CD4-positive, alpha-beta memory T cell (primary cell): ENCODE measurements at regions not wholly inside any gene's neighbourhood (a gene's known extent, or its start where the extent isn't known, plus 50 kb on each side); places are given as distances from the start of the nearest gene placed in this dataset.

Experiments used
- CTCF ChIA-PET: fragments of 350-600 bp; sonication (Branson Sonifier 250); formaldehyde crosslinking; loops from one replicate; lab custom pipeline; 2021; ENCODE audit warnings: inconsistent platforms; ENCODE audit not compliant: partially characterized antibody; lab: Charles Lee
- POLR2A ChIA-PET: fragments of 350-600 bp; sonication (Branson Sonifier 250); formaldehyde crosslinking; loops from one replicate; lab custom pipeline; 2021; ENCODE audit not compliant: partially characterized antibody; lab: Charles Lee
- DNase-seq, 5 donors: peaks; one replicate each; pipeline versions ENCODE4 v3.0.0 to v3.0.0-alpha.2; 2020 to 2022; ENCODE audit warnings: mixed read lengths in 1 of 5
- H3K27ac ChIP-seq: one replicate; pipeline ENCODE4 v1.7.0; 2013; ENCODE audit warnings: low read depth, low read length
- H3K27me3 ChIP-seq: 2 replicates; pipeline ENCODE4 v1.7.0; 2013; ENCODE audit warnings: mild to moderate bottlenecking, low read length, moderate library complexity; ENCODE audit not compliant: insufficient read depth
- H3K36me3 ChIP-seq: 2 replicates; pipeline ENCODE4 v1.7.0; 2013; ENCODE audit warnings: mild to moderate bottlenecking, low read length, moderate library complexity; ENCODE audit not compliant: insufficient read depth
- H3K4me1 ChIP-seq: 2 replicates; pipeline ENCODE4 v1.7.0; 2013; ENCODE audit warnings: mild to moderate bottlenecking, low read length, moderate library complexity; ENCODE audit not compliant: insufficient read depth
- H3K4me3 ChIP-seq, 2 donors: one replicate each; pipeline ENCODE4 v1.7.0; 2013; ENCODE audit warnings: low read length in 2 of 2, mild to moderate bottlenecking in 1 of 2
- H3K9me3 ChIP-seq, 2 donors: one replicate each; pipeline ENCODE4 v1.7.0; 2013; ENCODE audit warnings: low read length in 2 of 2, control low read depth in 1 of 2; ENCODE audit not compliant: control insufficient read depth in 1 of 2
- H3K27ac Mint-ChIP-seq, 7 donors: one replicate each; pipeline ENCODE4 v1.8.0; 2020 to 2021; ENCODE audit warnings: mixed read lengths in 7 of 7, mild to moderate bottlenecking in 6 of 7, inconsistent platforms in 3 of 7, moderate library complexity in 3 of 7
- H3K27me3 Mint-ChIP-seq, 2 donors: one replicate each; pipeline ENCODE4 v1.8.0; 2020 to 2021; ENCODE audit warnings: mixed read lengths in 2 of 2
- H3K36me3 Mint-ChIP-seq, 2 donors: one replicate each; pipeline ENCODE4 v1.8.0; 2020 to 2021; ENCODE audit warnings: mixed read lengths in 2 of 2, inconsistent platforms in 1 of 2, mild to moderate bottlenecking in 1 of 2
- H3K4me1 Mint-ChIP-seq, 4 donors: one replicate each; pipeline ENCODE4 v1.8.0; 2020 to 2021; ENCODE audit warnings: mixed read lengths in 4 of 4, mild to moderate bottlenecking in 1 of 4
- H3K4me3 Mint-ChIP-seq, 8 donors: one replicate each; pipeline ENCODE4 v1.8.0; 2020 to 2021; ENCODE audit warnings: mixed read lengths in 8 of 8, mild to moderate bottlenecking in 7 of 8, moderate library complexity in 6 of 8, inconsistent platforms in 3 of 8
- H3K9me3 Mint-ChIP-seq, 8 donors: one replicate each; pipeline ENCODE4 v1.8.0; 2020 to 2021; ENCODE audit warnings: mixed read lengths in 8 of 8, mild to moderate bottlenecking in 5 of 8, inconsistent platforms in 3 of 8, moderate library complexity in 1 of 8
- intact Hi-C: fragments of 100-400 bp; cut with micrococcal nuclease; formaldehyde crosslinking; loops from one replicate; pipeline ENCODE4 v1.15.1; 2023

DNA sequence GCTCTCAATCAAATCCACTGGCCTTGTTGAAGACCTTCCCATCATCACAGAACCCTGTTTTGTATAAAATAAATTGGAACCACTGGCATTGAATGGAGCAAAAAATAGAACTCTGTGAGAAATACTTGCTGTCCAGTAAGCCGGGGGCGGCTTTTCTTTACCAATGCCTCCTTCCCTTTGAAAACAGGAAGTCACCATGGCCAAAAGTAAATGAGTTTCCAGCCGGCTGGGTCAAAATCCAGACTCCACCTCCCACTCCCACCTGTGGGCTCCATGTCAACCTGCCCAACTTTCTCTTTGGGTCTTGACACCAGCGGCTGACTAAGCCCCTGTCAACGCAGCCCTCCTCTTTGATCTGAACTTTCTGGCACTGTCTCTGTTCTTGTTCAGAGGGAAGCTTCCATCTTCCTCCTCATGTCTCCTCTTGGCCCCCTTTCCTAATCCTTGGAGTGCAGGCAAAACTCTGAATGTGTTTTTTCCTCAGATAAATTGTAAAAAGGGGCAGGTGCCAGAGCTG is 95.2 kb downstream of the TFAP2C start:
- H3K4me3 ChIP-seq, result no peak overlapping the region
- no peaks in the 10 kb centered on the region for H3K4me1 ChIP-seq
- H3K9me3 ChIP-seq, result no peaks in the 10 kb centered on the region
- POLR2A ChIA-PET, result no interaction called here
- CTCF ChIA-PET, result no interaction called here
- H3K36me3 Mint-ChIP-seq, result no peaks in the 10 kb centered on the region
- H3K36me3 ChIP-seq, result no peaks in the 10 kb centered on the region
- no peak overlapping the region for H3K4me3 Mint-ChIP-seq
- H3K27me3 ChIP-seq, result no peaks in the 10 kb centered on the region
- intact Hi-C loops, result no loop called here
- H3K27me3 Mint-ChIP-seq, result peaks cover 0 to 1% of the 10 kb centered on the region in 2 donors
- no peak for DNase-seq
- no peaks in the 10 kb centered on the region for H3K4me1 Mint-ChIP-seq
- no peak overlapping the region for H3K27ac ChIP-seq
- H3K27ac Mint-ChIP-seq, result no peak overlapping the region
- peaks cover 0 to 2% (median 0%) of the 10 kb centered on the region in 8 donors for H3K9me3 Mint-ChIP-seq

DNA sequence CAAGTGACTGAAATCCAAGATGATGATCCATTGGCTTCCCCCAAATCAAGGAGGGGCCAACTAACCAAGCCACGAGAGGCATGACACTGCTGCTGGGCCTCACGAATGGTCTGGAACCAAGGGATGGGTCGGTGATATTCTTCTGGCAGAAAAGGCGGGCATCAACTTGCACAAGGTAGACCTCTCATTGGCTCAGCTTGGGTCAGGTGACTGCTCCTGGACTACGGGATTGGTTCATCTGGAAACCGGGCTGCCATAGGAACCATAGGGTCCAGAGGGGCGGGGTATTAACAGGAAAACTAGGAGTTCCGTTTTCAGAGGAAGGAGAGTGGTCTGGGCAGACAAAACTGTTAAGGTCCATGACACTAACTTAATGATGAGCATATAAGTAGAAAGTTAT is 100.9 kb downstream of the TFAP2C start:
- Mint-ChIP-seq H3K27ac (no peak overlapping the region), H3K27me3 (peaks cover 0 to 2% of the 10 kb centered on the region in 2 donors), H3K9me3 (no peaks in the 10 kb centered on the region), H3K4me3 (no peak overlapping the region), H3K36me3 (no peaks in the 10 kb centered on the region), H3K4me1 (no peaks in the 10 kb centered on the region)
- Histone ChIP-seq H3K9me3 (no peaks in the 10 kb centered on the region), H3K36me3 (no peaks in the 10 kb centered on the region), H3K27ac (no peak overlapping the region), H3K4me3 (no peak overlapping the region), H3K27me3 (no peaks in the 10 kb centered on the region), H3K4me1 (no peaks in the 10 kb centered on the region)
- ChIA-PET POLR2A (no interaction called here), CTCF (no interaction called here)
- DNase-seq, result no peak
- intact Hi-C loops, result no loop called here

DNA sequence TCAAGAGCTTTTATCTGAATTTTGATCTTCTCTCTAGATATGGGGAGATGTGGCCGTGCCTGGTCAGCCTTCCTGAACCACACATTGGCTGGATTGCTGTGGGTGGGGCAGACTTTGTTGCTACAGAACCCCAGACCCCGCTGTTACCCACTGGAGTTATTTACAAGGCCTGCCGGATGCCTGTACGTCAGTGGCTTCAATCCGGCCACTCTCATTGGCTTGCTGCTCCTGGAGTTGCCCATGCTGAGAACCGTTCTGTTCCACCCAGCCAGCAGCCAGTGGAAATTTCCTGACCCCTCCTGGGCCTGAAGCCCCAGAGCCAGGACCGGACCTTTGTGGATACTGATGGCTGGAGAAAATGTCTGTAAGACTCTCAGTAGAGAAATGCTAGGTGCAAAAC is 101.9 kb downstream of the TFAP2C start:
- Mint-ChIP-seq H3K4me3 (no peak overlapping the region), H3K9me3 (no peaks in the 10 kb centered on the region), H3K27ac (no peak overlapping the region), H3K36me3 (no peaks in the 10 kb centered on the region), H3K27me3 (peaks cover 2 to 5% of the 10 kb centered on the region in 2 donors), H3K4me1 (no peaks in the 10 kb centered on the region)
- Histone ChIP-seq H3K4me1 (no peaks in the 10 kb centered on the region), H3K9me3 (no peaks in the 10 kb centered on the region), H3K27ac (no peak overlapping the region), H3K27me3 (no peaks in the 10 kb centered on the region), H3K36me3 (no peaks in the 10 kb centered on the region), H3K4me3 (no peak overlapping the region)
- no peak for DNase-seq
- intact Hi-C loops, result no loop called here
- ChIA-PET POLR2A (no interaction called here), CTCF (no interaction called here)

DNA sequence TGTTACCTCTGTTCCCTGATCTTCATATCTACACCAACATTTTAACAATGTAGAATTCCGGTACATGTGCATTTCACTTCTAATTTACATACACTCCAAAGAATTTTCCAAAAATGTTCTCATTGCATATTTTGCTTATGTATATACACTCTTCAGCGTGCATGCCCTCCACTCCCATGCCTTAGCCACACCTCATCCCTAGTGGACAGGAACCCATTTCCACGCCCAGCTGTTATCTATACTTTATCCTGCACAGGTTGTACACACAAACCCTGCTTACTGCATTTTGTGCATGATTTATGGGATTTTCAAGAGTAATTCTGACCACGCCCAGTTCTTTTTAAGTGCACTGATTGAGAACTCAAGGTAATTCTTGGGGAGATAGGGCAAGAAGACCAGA is 102.4 kb downstream of the TFAP2C start:
- no peaks in the 10 kb centered on the region for H3K9me3 Mint-ChIP-seq
- H3K4me3 Mint-ChIP-seq, result no peak overlapping the region
- H3K27ac Mint-ChIP-seq, result no peak overlapping the region
- ChIA-PET CTCF (no interaction called here), POLR2A (no interaction called here)
- no peak overlapping the region for H3K27ac ChIP-seq
- no peaks in the 10 kb centered on the region for H3K36me3 Mint-ChIP-seq
- H3K4me3 ChIP-seq, result no peak overlapping the region
- no peaks in the 10 kb centered on the region for H3K36me3 ChIP-seq
- H3K4me1 ChIP-seq, result no peaks in the 10 kb centered on the region
- intact Hi-C loops, result no loop called here
- H3K4me1 Mint-ChIP-seq, result no peaks in the 10 kb centered on the region
- no peaks in the 10 kb centered on the region for H3K27me3 ChIP-seq
- H3K27me3 Mint-ChIP-seq, result peaks cover 6 to 10% of the 10 kb centered on the region in 2 donors
- no peaks in the 10 kb centered on the region for H3K9me3 ChIP-seq
- no peak for DNase-seq

DNA sequence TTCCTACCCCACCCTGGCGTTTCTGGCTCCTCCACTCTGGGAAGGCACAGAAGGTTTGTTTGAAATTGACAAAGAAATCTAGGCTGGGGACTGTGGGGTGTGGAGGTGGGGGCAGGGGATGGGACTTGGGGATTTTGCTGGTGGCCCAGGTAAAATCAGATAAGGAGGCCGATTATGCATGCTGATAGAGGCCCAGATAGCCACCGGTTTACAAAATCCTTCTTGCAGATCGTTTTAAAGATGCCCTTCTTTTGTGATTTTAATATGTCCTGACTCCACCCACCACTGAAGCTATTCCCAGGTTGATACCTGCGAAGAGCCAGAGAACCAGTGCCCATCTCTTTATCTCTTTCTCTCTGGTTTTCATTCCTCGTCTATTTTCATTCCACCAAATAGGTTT is 104.9 kb downstream of the TFAP2C start:
- Histone ChIP-seq H3K4me1 (no peaks in the 10 kb centered on the region), H3K27ac (no peak overlapping the region), H3K9me3 (no peaks in the 10 kb centered on the region), H3K27me3 (no peaks in the 10 kb centered on the region), H3K4me3 (no peak overlapping the region), H3K36me3 (no peaks in the 10 kb centered on the region)
- Mint-ChIP-seq H3K36me3 (no peaks in the 10 kb centered on the region), H3K4me1 (no peaks in the 10 kb centered on the region), H3K4me3 (no peak overlapping the region), H3K27me3 (peaks cover 11 to 16% of the 10 kb centered on the region in 2 donors), H3K27ac (no peak overlapping the region), H3K9me3 (peaks cover 0 to 4% (median 0%) of the 10 kb centered on the region in 8 donors)
- intact Hi-C loops, result no loop called here
- ChIA-PET POLR2A (no interaction called here), CTCF (interaction anchor here (0.6 kb wide), 1 partner anchor 14 kb away, joined by 4 read pairs; no protein-coding TSS in a partner anchor)
- no peak for DNase-seq

DNA sequence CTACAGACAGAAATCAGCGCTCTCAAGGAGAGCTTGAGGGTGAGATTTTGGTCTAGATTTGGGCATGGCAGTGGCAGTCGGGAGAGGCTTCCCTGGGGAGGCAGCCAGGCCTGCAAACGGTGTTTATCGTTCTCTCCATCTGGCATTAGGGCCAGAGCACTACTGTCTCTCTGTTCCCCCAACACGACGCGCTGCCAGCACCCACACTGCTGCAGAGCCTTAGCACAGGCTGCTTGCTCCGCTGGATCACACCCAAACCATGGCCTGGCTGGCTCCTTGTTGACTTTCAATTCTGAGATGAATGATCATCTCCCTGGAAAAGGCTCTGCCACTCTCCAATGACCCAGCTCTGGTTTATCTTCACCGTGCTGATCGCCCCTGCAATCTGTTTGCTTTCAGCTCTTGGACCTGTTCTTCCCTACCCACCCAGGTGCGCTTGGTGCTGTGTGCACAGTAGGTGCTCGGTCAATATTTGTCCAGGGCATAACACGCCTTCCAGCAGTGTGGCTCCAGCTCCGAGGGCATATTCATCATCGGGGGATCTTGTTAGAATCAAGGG is 106.1 kb downstream of the TFAP2C start:
- peaks cover 11 to 19% of the 10 kb centered on the region in 2 donors for H3K27me3 Mint-ChIP-seq
- DNase-seq, result no peak

DNA sequence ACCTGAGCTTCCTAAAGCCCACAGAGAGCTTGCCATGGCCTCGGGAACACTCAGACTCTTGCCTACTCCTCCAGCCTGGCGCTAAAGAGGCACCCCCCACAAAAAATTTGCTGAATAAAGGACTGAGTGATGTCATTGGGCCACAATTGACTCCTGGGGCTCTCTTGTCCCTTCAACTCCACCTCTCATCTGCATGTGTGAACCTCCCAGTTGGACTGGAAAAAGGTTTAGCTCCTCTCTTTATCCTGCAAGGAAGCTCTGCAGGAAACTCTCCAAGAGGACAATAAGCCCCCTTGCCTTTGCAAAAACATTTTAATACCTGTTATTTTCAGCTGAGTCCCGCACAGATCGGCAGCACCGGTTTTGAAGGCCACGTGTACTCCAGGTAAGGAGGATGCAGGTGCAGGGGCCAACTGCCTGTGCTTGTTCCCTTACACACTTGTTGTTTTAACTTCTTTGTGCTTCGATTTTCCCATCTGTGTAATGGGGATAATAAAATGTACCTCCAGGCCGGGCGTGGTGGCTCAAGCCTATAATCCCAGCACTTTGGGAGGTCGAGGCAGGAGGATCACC is 107.3 kb downstream of the TFAP2C start:
- DNase-seq, result no peak
- no peaks in the 10 kb centered on the region for H3K9me3 ChIP-seq
- no peak overlapping the region for H3K27ac ChIP-seq
- H3K4me1 ChIP-seq, result no peaks in the 10 kb centered on the region
- H3K36me3 ChIP-seq, result no peaks in the 10 kb centered on the region
- CTCF ChIA-PET, result no interaction called here
- peaks cover 14 to 21% of the 10 kb centered on the region in 2 donors for H3K27me3 Mint-ChIP-seq
- no peak overlapping the region for H3K27ac Mint-ChIP-seq
- POLR2A ChIA-PET, result no interaction called here
- no peak overlapping the region for H3K4me3 Mint-ChIP-seq
- no peaks in the 10 kb centered on the region for H3K27me3 ChIP-seq
- peaks cover 0 to 4% (median 0%) of the 10 kb centered on the region in 8 donors for H3K9me3 Mint-ChIP-seq
- no peaks in the 10 kb centered on the region for H3K4me1 Mint-ChIP-seq
- no peaks in the 10 kb centered on the region for H3K36me3 Mint-ChIP-seq
- H3K4me3 ChIP-seq, result no peak overlapping the region
- intact Hi-C loops, result no loop called here

More for the DNA sequence above, 106.1 kb downstream of the TFAP2C start:
- Histone ChIP-seq H3K36me3 (no peaks in the 10 kb centered on the region), H3K27ac (no peak overlapping the region), H3K27me3 (no peaks in the 10 kb centered on the region), H3K4me1 (no peaks in the 10 kb centered on the region), H3K9me3 (no peaks in the 10 kb centered on the region), H3K4me3 (no peak overlapping the region)
- ChIA-PET POLR2A (no interaction called here), CTCF (no interaction called here)
- intact Hi-C loops, result no loop called here
- Mint-ChIP-seq H3K4me1 (no peaks in the 10 kb centered on the region), H3K27ac (no peak overlapping the region), H3K9me3 (peaks cover 0 to 4% (median 0%) of the 10 kb centered on the region in 8 donors), H3K4me3 (no peak overlapping the region), H3K36me3 (no peaks in the 10 kb centered on the region)
